ENCODE measurements at regions not wholly inside any gene's neighbourhood (a gene's known extent, or its start where the extent isn't known, plus 50 kb on each side); places are given as distances from the start of the nearest gene placed in this dataset.

GRCh38 chr12:58359084-58359483 lies 417.7 kb downstream of the ATP23 start:
- no peaks in the 10 kb centered on the region for H3K4me1 ChIP-seq
- Mint-ChIP-seq H3K27me3 (ENCODE audit: insufficient read depth, unreplicated experiment) (no peaks in the 10 kb centered on the region), H3K4me1 (ENCODE audit: low read depth, unreplicated experiment) (peaks cover 6% of the 10 kb centered on the region), H3K9me3 (ENCODE audit: unreplicated experiment) (peaks cover 16% of the 10 kb centered on the region), H3K4me3 (ENCODE audit: unreplicated experiment) (no peak overlapping the region), H3K36me3 (ENCODE audit: insufficient read depth, unreplicated experiment) (no peaks in the 10 kb centered on the region), H3K27ac (ENCODE audit: unreplicated experiment) (no peak overlapping the region)
- H3K9me3 ChIP-seq, result no peaks in the 10 kb centered on the region
- BruUV-seq (replicated peaks), result no TSS peak
- TF ChIP-seq CTCF (IDR thresholded peaks at IDR 0.05; ENCODE audit: insufficient read depth in 1 of 2, low read depth in 1 of 2, low read length in 1 of 2, severe bottlenecking in 1 of 2, unreplicated experiment in 1 of 2), result no peak
- DNase-seq, result no peak
- ChIA-PET POLR2A (no interaction called here), CTCF (interaction anchor here (0.6 kb wide), 1 partner anchor 376 kb away, joined by 3 read pairs; no protein-coding TSS in a partner anchor)
- intact Hi-C loops (cut with micrococcal nuclease; ENCODE audit: unreplicated experiment), result no loop called here
- no peak overlapping the region for H3K4me3 ChIP-seq (ENCODE audit: low read depth, low read length)
- H3K36me3 ChIP-seq (ENCODE audit: control insufficient read depth, insufficient read depth, low read length), result no peaks in the 10 kb centered on the region
- H3K27me3 ChIP-seq (replicated peaks; ENCODE audit: control insufficient read depth, insufficient read depth, low read length), result no peaks in the 10 kb centered on the region

DNA sequence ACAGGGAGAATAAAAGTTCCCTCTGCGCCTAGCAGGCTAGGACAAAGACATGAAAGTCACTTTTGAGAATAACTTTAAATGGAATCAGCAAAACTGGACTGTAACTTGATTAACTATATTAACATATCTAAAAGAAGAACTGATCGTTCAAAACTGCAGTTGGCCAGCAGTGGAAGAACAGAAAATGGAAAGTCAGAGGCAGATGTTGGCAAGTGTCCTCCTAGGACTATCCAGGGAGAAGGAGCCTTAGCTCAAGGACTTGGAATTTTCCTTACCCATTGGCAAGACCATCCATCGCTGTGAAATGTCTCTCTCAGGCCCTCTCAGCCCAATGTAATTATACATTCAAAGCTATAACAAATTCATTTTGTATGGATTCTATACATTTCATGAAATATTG lies 419.7 kb downstream of the ATP23 start:
- Histone ChIP-seq H3K9me3 (no peaks in the 10 kb centered on the region), H3K4me3 (ENCODE audit: low read depth, low read length) (no peak overlapping the region), H3K36me3 (ENCODE audit: control insufficient read depth, insufficient read depth, low read length) (no peaks in the 10 kb centered on the region), H3K27me3 (replicated peaks; ENCODE audit: control insufficient read depth, insufficient read depth, low read length) (no peaks in the 10 kb centered on the region), H3K4me1 (no peaks in the 10 kb centered on the region)
- TF ChIP-seq CTCF (IDR thresholded peaks at IDR 0.05; ENCODE audit: insufficient read depth in 1 of 2, low read depth in 1 of 2, low read length in 1 of 2, severe bottlenecking in 1 of 2, unreplicated experiment in 1 of 2), result no peak
- BruUV-seq (replicated peaks), result no TSS peak
- Mint-ChIP-seq H3K9me3 (ENCODE audit: unreplicated experiment) (peaks cover 9% of the 10 kb centered on the region), H3K4me1 (ENCODE audit: low read depth, unreplicated experiment) (peaks cover 16% of the 10 kb centered on the region), H3K27me3 (ENCODE audit: insufficient read depth, unreplicated experiment) (no peaks in the 10 kb centered on the region), H3K4me3 (ENCODE audit: unreplicated experiment) (no peak overlapping the region), H3K27ac (ENCODE audit: unreplicated experiment) (no peak overlapping the region), H3K36me3 (ENCODE audit: insufficient read depth, unreplicated experiment) (no peaks in the 10 kb centered on the region)
- ChIA-PET POLR2A (no interaction called here), CTCF (no interaction called here)
- intact Hi-C loops (cut with micrococcal nuclease; ENCODE audit: unreplicated experiment), result no loop called here
- DNase-seq, result no peak

- no TSS peak for BruUV-seq (replicated peaks)
- no peak overlapping the region for H3K4me3 ChIP-seq (ENCODE audit: low read depth, low read length)
- intact Hi-C loops (cut with micrococcal nuclease; ENCODE audit: unreplicated experiment), result no loop called here
- no peak for DNase-seq
- no peaks in the 10 kb centered on the region for H3K9me3 Mint-ChIP-seq (ENCODE audit: unreplicated experiment)
- no peak overlapping the region for H3K27ac Mint-ChIP-seq (ENCODE audit: unreplicated experiment)
- ChIA-PET CTCF (no interaction called here), POLR2A (no interaction called here)
- H3K4me1 ChIP-seq, result no peaks in the 10 kb centered on the region
- H3K36me3 Mint-ChIP-seq (ENCODE audit: insufficient read depth, unreplicated experiment), result no peaks in the 10 kb centered on the region
- H3K27me3 Mint-ChIP-seq (ENCODE audit: insufficient read depth, unreplicated experiment), result no peaks in the 10 kb centered on the region
- peaks cover 15% of the 10 kb centered on the region for H3K4me1 Mint-ChIP-seq (ENCODE audit: low read depth, unreplicated experiment)
- no peaks in the 10 kb centered on the region for H3K9me3 ChIP-seq
- H3K4me3 Mint-ChIP-seq (ENCODE audit: unreplicated experiment), result no peak overlapping the region
- no peak for TF ChIP-seq CTCF (IDR thresholded peaks at IDR 0.05; ENCODE audit: insufficient read depth in 1 of 2, low read depth in 1 of 2, low read length in 1 of 2, severe bottlenecking in 1 of 2, unreplicated experiment in 1 of 2)
- H3K27me3 ChIP-seq (replicated peaks; ENCODE audit: control insufficient read depth, insufficient read depth, low read length), result no peaks in the 10 kb centered on the region
- no peaks in the 10 kb centered on the region for H3K36me3 ChIP-seq (ENCODE audit: control insufficient read depth, insufficient read depth, low read length)
Measured at GRCh38 chr12:58363971-58364370, 422.6 kb downstream of the ATP23 start.
